ENCODE measurements at regions not wholly inside any gene's neighbourhood (a gene's known extent, or its start where the extent isn't known, plus 50 kb on each side); places are given as distances from the start of the nearest gene placed in this dataset.

GRCh38 chr5:171700318-171700912 lies 85.2 kb upstream of the SMIM23 start:
- H3K4me3 ChIP-seq (ENCODE audit: low read depth, low read length) = no peak overlapping the region
- TF ChIP-seq CTCF (IDR thresholded peaks at IDR 0.05; ENCODE audit: insufficient read depth, low read depth, low read length) = no peak
- no peak for DNase-seq (ENCODE audit: low read depth)

GRCh38 chr5:171701100-171701541 lies 84.5 kb upstream of the SMIM23 start:
- no peak for DNase-seq (ENCODE audit: low read depth)
- TF ChIP-seq CTCF (IDR thresholded peaks at IDR 0.05; ENCODE audit: insufficient read depth, low read depth, low read length) = no peak
- H3K4me3 ChIP-seq (ENCODE audit: low read depth, low read length) = no peak overlapping the region

- H3K4me3 ChIP-seq (ENCODE audit: low read depth, low read length) = no peak overlapping the region
- DNase-seq (ENCODE audit: low read depth) = no peak
- TF ChIP-seq CTCF (IDR thresholded peaks at IDR 0.05; ENCODE audit: insufficient read depth, low read depth, low read length) = no peak
Measured at GRCh38 chr5:171702135-171702770, 83.4 kb upstream of the SMIM23 start.

- H3K4me3 ChIP-seq (ENCODE audit: low read depth, low read length) = no peak overlapping the region
- TF ChIP-seq CTCF (IDR thresholded peaks at IDR 0.05; ENCODE audit: insufficient read depth, low read depth, low read length) = no peak
- no peak for DNase-seq (ENCODE audit: low read depth)
Measured at GRCh38 chr5:171703146-171703545, 82.5 kb upstream of the SMIM23 start.

GRCh38 chr5:171705036-171705435 lies 80.6 kb upstream of the SMIM23 start:
- DNase-seq (ENCODE audit: low read depth) = no peak
- TF ChIP-seq CTCF (IDR thresholded peaks at IDR 0.05; ENCODE audit: insufficient read depth, low read depth, low read length) = no peak
- no peak overlapping the region for H3K4me3 ChIP-seq (ENCODE audit: low read depth, low read length)

- TF ChIP-seq CTCF (IDR thresholded peaks at IDR 0.05; ENCODE audit: insufficient read depth, low read depth, low read length) = no peak
- no peak for DNase-seq (ENCODE audit: low read depth)
Measured at GRCh38 chr5:171705830-171706468, 79.7 kb upstream of the SMIM23 start.

More at GRCh38 chr5:171705830-171706468, 79.7 kb upstream of the SMIM23 start:
- H3K4me3 ChIP-seq (ENCODE audit: low read depth, low read length) = no peak overlapping the region
